Thoracic aorta (tissue), 2 donors: ENCODE measurements at regions not wholly inside any gene's neighbourhood (a gene's known extent, or its start where the extent isn't known, plus 50 kb on each side); places are given as distances from the start of the nearest gene placed in this dataset.

Source experiments
- ATAC-seq: fragments of 150-250 bp; one replicate; pipeline ENCODE4 v1.8.0; 2017; ENCODE audit warnings: low read depth; ENCODE audit not compliant: insufficient number of reproducible peaks, low FRiP score
- DNase-seq: peaks from one replicate; pipeline ENCODE4 v3.0.0-alpha.2; 2020; ENCODE audit warnings: low spot score
- H3K27ac ChIP-seq, 2 donors: fragments of 200-600 bp; sonication (generic); 1 replicate in 1 of 2; 2 replicates in 1 of 2; pipeline ENCODE4 v1.5.1; 2016; ENCODE audit warnings: mild to moderate bottlenecking in 2 of 2, moderate library complexity in 2 of 2
- H3K27me3 ChIP-seq: fragments of 200-600 bp; sonication (generic); replicated peaks from 2 replicates; pipeline ENCODE4 v1.6.0; 2016; ENCODE audit warnings: mild to moderate bottlenecking; ENCODE audit not compliant: insufficient read depth
- H3K36me3 ChIP-seq: fragments of 200-600 bp; sonication (generic); one replicate; pipeline ENCODE4 v1.5.1; 2016
- H3K4me1 ChIP-seq, 2 donors: fragments of 200-600 bp; sonication (generic); 1 replicate in 1 of 2; 2 replicates in 1 of 2; pipeline versions ENCODE4 v1.5.1 to v1.6.0; 2016; ENCODE audit warnings: low read depth in 2 of 2, mild to moderate bottlenecking in 1 of 2; ENCODE audit not compliant: control insufficient read depth in 1 of 2
- H3K4me3 ChIP-seq: fragments of 200-600 bp; sonication (generic); 2 replicates; pipeline ENCODE4 v1.5.1; 2016; ENCODE audit warnings: mild to moderate bottlenecking
- H3K9me3 ChIP-seq: fragments of 200-600 bp; sonication (generic); 2 replicates; pipeline ENCODE4 v1.5.1; 2016
- CTCF ChIP-seq: fragments of 200-600 bp; sonication (generic); IDR thresholded peaks from one replicate; pipeline ENCODE4 v1.5.1; 2019; ENCODE audit warnings: antibody characterized with exemption

- TF ChIP-seq CTCF, result no peak
- Histone ChIP-seq H3K27me3 (no peaks in the 10 kb centered on the region), H3K36me3 (no peaks in the 10 kb centered on the region), H3K9me3 (no peaks in the 10 kb centered on the region), H3K4me3 (no peak overlapping the region), H3K4me1 (no peaks in the 10 kb centered on the region), H3K27ac (no peak overlapping the region)
- DNase-seq, result no peak
- no peak for ATAC-seq
These were observed 317.2 kb upstream of the ZFHX3 start for GRCh38 chr16:73365016-73365551.

- no peaks in the 10 kb centered on the region for H3K9me3 ChIP-seq
- no peaks in the 10 kb centered on the region for H3K36me3 ChIP-seq
- ATAC-seq (no peak), DNase-seq (no peak)
- no peaks in the 10 kb centered on the region for H3K27me3 ChIP-seq
- H3K27ac ChIP-seq, result no peak overlapping the region
- H3K4me1 ChIP-seq, result no peaks in the 10 kb centered on the region
- H3K4me3 ChIP-seq, result no peak overlapping the region
- no peak for TF ChIP-seq CTCF
These were observed 316.5 kb upstream of the ZFHX3 start for GRCh38 chr16:73364413-73364812.

- no peaks in the 10 kb centered on the region for H3K4me1 ChIP-seq
- no peaks in the 10 kb centered on the region for H3K27me3 ChIP-seq
- H3K9me3 ChIP-seq, result no peaks in the 10 kb centered on the region
- no peaks in the 10 kb centered on the region for H3K36me3 ChIP-seq
- H3K4me3 ChIP-seq, result no peak overlapping the region
- TF ChIP-seq CTCF, result no peak
- DNase-seq, result no peak
- H3K27ac ChIP-seq, result no peak overlapping the region
- no peak for ATAC-seq
These were observed 313.1 kb upstream of the ZFHX3 start for GRCh38 chr16:73361061-73361460.

GRCh38 chr16:73356401-73357079, 308.6 kb upstream of the ZFHX3 start:
- no peak for ATAC-seq
- Histone ChIP-seq H3K9me3 (no peaks in the 10 kb centered on the region), H3K36me3 (no peaks in the 10 kb centered on the region), H3K4me1 (no peaks in the 10 kb centered on the region), H3K27me3 (no peaks in the 10 kb centered on the region), H3K4me3 (no peak overlapping the region), H3K27ac (no peak overlapping the region)
- DNase-seq, result no peak
- TF ChIP-seq CTCF, result no peak

- ATAC-seq, result no peak
These were observed 308.1 kb upstream of the ZFHX3 start for GRCh38 chr16:73355981-73356380.

More at GRCh38 chr16:73355981-73356380, 308.1 kb upstream of the ZFHX3 start:
- no peak overlapping the region for H3K27ac ChIP-seq
- DNase-seq, result no peak
- no peaks in the 10 kb centered on the region for H3K27me3 ChIP-seq
- no peaks in the 10 kb centered on the region for H3K9me3 ChIP-seq
- H3K4me3 ChIP-seq, result no peak overlapping the region
- no peak for TF ChIP-seq CTCF
- H3K4me1 ChIP-seq, result no peaks in the 10 kb centered on the region
- no peaks in the 10 kb centered on the region for H3K36me3 ChIP-seq
